OCI-LY1 (cell line): ENCODE measurements at regions not wholly inside any gene's neighbourhood (a gene's known extent, or its start where the extent isn't known, plus 50 kb on each side); places are given as distances from the start of the nearest gene placed in this dataset.

Experiments
- EZH2 ChIP-seq: fragments of 200-600 bp; sonication (generic), shearing (Covaris generic); IDR thresholded peaks from 2 replicates; pipeline ENCODE4 v1.8.0; 2017; ENCODE audit warnings: borderline replicate concordance, mixed run types, mild to moderate bottlenecking, antibody characterized with exemption, low read length, moderate library complexity, mixed read lengths
- TF ChIP-seq, protein P1 (sequence below): fragments of 200-600 bp; sonication (generic), shearing (Covaris generic); IDR thresholded peaks from 2 replicates; pipeline ENCODE4 v1.5.1; 2017; ENCODE audit warnings: mild to moderate bottlenecking, antibody characterized with exemption, low read length, moderate library complexity, mixed read lengths

DNA sequence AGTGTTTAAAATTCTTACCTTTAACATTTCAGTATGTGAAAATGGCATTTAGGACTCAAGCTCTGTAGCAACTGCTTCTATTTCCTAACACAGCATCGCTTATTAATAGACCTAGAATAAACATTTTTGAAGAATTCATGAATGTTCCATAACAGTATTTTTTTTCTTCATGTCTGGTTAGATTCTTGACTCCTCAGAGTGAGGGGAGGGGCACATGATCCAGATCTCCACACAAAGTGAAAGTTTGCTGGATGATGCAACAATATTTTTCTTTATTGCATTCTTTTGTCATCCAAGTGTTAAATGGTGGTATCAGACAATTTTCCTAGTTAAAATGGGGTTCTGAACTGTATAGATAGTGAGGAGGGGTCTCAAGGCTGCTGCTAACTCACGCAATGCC, 130.8 kb upstream of the MAN2A1 start:
- TF ChIP-seq, protein P1, sequence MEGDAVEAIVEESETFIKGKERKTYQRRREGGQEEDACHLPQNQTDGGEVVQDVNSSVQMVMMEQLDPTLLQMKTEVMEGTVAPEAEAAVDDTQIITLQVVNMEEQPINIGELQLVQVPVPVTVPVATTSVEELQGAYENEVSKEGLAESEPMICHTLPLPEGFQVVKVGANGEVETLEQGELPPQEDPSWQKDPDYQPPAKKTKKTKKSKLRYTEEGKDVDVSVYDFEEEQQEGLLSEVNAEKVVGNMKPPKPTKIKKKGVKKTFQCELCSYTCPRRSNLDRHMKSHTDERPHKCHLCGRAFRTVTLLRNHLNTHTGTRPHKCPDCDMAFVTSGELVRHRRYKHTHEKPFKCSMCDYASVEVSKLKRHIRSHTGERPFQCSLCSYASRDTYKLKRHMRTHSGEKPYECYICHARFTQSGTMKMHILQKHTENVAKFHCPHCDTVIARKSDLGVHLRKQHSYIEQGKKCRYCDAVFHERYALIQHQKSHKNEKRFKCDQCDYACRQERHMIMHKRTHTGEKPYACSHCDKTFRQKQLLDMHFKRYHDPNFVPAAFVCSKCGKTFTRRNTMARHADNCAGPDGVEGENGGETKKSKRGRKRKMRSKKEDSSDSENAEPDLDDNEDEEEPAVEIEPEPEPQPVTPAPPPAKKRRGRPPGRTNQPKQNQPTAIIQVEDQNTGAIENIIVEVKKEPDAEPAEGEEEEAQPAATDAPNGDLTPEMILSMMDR: no peak
- TF ChIP-seq EZH2: no peak
